ENCODE measurements at regions not wholly inside any gene's neighbourhood (a gene's known extent, or its start where the extent isn't known, plus 50 kb on each side); places are given as distances from the start of the nearest gene placed in this dataset.
"Not testable (repeated sequence)": the region's sequence is repeated elsewhere in the genome, so short reads cannot be mapped to it uniquely, and the experiment has no call there.

- H3K36me3 Mint-ChIP-seq (ENCODE audit: low read depth): no peaks in the 10 kb centered on the region
- no peak overlapping the region for H3K27ac Mint-ChIP-seq (ENCODE audit: unreplicated experiment)
- no peak for TF ChIP-seq CTCF (IDR thresholded peaks at IDR 0.05)
- DNase-seq (ENCODE audit: low spot score): no peak
- no peaks in the 10 kb centered on the region for H3K9me3 Mint-ChIP-seq (ENCODE audit: low read depth)
- no peaks in the 10 kb centered on the region for H3K4me1 Mint-ChIP-seq (ENCODE audit: low read depth)
- H3K27me3 Mint-ChIP-seq (ENCODE audit: low read depth): peaks cover 21% of the 10 kb centered on the region
- H3K4me3 Mint-ChIP-seq (ENCODE audit: unreplicated experiment): no peak overlapping the region
Observed at GRCh38 chr13:112220296-112220875, 153.4 kb downstream of the SOX1 start.

- no peak for TF ChIP-seq CTCF (IDR thresholded peaks at IDR 0.05)
- Mint-ChIP-seq H3K27ac (ENCODE audit: unreplicated experiment) (no peak overlapping the region), H3K9me3 (ENCODE audit: low read depth) (no peaks in the 10 kb centered on the region), H3K4me1 (ENCODE audit: low read depth) (no peaks in the 10 kb centered on the region), H3K36me3 (ENCODE audit: low read depth) (no peaks in the 10 kb centered on the region), H3K4me3 (ENCODE audit: unreplicated experiment) (no peak overlapping the region), H3K27me3 (ENCODE audit: low read depth) (peaks cover 21% of the 10 kb centered on the region)
- DNase-seq (ENCODE audit: low spot score): no peak
Observed at GRCh38 chr13:112220925-112221324, 154.0 kb downstream of the SOX1 start.

GRCh38 chr13:112222971-112223370 is 153.2 kb upstream of the SPACA7 start:
- Mint-ChIP-seq H3K9me3 (ENCODE audit: low read depth) (no peaks in the 10 kb centered on the region), H3K36me3 (ENCODE audit: low read depth) (no peaks in the 10 kb centered on the region), H3K4me1 (ENCODE audit: low read depth) (no peaks in the 10 kb centered on the region), H3K4me3 (ENCODE audit: unreplicated experiment) (no peak overlapping the region), H3K27me3 (ENCODE audit: low read depth) (peaks cover 17% of the 10 kb centered on the region), H3K27ac (ENCODE audit: unreplicated experiment) (no peak overlapping the region)
- no peak for DNase-seq (ENCODE audit: low spot score)
- no peak for TF ChIP-seq CTCF (IDR thresholded peaks at IDR 0.05)

- H3K27ac Mint-ChIP-seq (ENCODE audit: unreplicated experiment); H3K4me3 Mint-ChIP-seq (ENCODE audit: unreplicated experiment); H3K4me1 Mint-ChIP-seq (ENCODE audit: low read depth); H3K9me3 Mint-ChIP-seq (ENCODE audit: low read depth); H3K36me3 Mint-ChIP-seq (ENCODE audit: low read depth); H3K27me3 Mint-ChIP-seq (ENCODE audit: low read depth); DNase-seq (ENCODE audit: low spot score): not testable (repeated sequence)
- TF ChIP-seq CTCF (IDR thresholded peaks at IDR 0.05): peak; percentile 31
Observed at GRCh38 chr13:112223929-112224328, 152.2 kb upstream of the SPACA7 start.

GRCh38 chr13:112225429-112226090 is 150.6 kb upstream of the SPACA7 start:
- no peaks in the 10 kb centered on the region for H3K36me3 Mint-ChIP-seq (ENCODE audit: low read depth)
- no peak for DNase-seq (ENCODE audit: low spot score)
- no peaks in the 10 kb centered on the region for H3K4me1 Mint-ChIP-seq (ENCODE audit: low read depth)
- no peak overlapping the region for H3K4me3 Mint-ChIP-seq (ENCODE audit: unreplicated experiment)
- no peak for TF ChIP-seq CTCF (IDR thresholded peaks at IDR 0.05)
- no peaks in the 10 kb centered on the region for H3K9me3 Mint-ChIP-seq (ENCODE audit: low read depth)
- no peak overlapping the region for H3K27ac Mint-ChIP-seq (ENCODE audit: unreplicated experiment)
- peaks cover 3% of the 10 kb centered on the region for H3K27me3 Mint-ChIP-seq (ENCODE audit: low read depth)

Data from chondrocyte (in vitro differentiated cells).